ENCODE measurements at regions not wholly inside any gene's neighbourhood (a gene's known extent, or its start where the extent isn't known, plus 50 kb on each side); places are given as distances from the start of the nearest gene placed in this dataset.

DNA sequence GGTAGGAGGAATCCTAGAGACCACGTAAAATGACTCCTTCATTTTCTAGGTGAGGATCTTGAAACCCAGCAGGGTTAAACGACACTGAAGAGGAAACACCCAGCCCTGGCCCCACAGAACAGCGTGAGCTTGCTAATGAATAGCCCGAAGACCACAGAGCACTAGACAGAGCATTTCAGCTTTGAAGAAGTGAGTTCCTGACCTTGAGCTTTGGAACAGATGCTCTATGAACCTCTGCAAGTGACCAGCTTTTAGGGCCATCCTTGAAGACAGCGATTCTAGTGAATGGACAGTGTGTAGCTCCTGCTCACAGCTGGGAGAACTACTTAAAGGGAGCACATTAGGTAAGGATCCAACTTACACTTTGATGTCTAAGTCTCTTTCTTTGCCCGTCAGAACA, 74.0 kb upstream of the FRMD1 start (continued):
- TF ChIP-seq, protein P1, sequence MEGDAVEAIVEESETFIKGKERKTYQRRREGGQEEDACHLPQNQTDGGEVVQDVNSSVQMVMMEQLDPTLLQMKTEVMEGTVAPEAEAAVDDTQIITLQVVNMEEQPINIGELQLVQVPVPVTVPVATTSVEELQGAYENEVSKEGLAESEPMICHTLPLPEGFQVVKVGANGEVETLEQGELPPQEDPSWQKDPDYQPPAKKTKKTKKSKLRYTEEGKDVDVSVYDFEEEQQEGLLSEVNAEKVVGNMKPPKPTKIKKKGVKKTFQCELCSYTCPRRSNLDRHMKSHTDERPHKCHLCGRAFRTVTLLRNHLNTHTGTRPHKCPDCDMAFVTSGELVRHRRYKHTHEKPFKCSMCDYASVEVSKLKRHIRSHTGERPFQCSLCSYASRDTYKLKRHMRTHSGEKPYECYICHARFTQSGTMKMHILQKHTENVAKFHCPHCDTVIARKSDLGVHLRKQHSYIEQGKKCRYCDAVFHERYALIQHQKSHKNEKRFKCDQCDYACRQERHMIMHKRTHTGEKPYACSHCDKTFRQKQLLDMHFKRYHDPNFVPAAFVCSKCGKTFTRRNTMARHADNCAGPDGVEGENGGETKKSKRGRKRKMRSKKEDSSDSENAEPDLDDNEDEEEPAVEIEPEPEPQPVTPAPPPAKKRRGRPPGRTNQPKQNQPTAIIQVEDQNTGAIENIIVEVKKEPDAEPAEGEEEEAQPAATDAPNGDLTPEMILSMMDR (IDR thresholded peaks at IDR 0.05 in 2 of 3, conservative IDR thresholded peaks at IDR 0.05 in 1 of 3; ENCODE audit: borderline replicate concordance in 1 of 3, insufficient read depth in 1 of 3, low read depth in 2 of 3, low read length in 2 of 3) = no peak

DNA sequence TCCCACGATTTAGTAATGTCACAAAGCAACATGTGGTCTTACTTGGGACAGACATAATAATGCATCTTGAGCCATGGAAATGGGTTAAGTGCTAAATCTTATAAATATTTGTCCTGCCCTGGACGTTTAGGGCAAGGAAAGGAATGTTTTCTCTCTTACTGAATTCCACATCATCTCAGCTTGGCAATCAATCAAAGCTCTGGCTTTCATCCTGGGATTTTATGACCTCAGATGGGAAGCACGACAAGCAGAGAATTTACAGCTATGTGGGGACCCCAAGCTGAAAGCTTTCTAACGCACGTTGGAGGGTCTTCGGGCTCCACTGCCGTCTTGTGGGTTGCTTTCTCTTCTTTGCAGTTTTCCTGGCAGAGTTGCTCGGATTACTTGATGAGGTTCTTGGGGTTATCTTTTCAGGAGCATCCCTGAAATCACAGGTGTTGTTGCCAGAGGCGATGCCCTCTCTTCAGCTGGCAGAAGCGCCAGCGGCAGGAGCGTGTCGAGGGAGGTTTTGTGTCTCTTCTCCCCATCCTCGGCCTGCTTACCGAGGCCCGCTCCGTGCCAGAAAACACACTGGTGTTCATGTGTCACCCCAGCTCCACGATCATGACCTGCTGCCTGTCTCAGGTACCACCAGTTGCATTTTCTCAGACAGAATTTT, 73.4 kb upstream of the FRMD1 start:
- no peak overlapping the region for H2AFZ ChIP-seq (ENCODE audit: low read depth, low read length, poor library complexity, severe bottlenecking)
- H3K4me3 ChIP-seq (replicated peaks in 1 of 2; ENCODE audit: low read depth in 1 of 2, low read length in 2 of 2) = no peak overlapping the region
- H3K9ac ChIP-seq (ENCODE audit: low read length) = no peak overlapping the region
- H3K36me3 ChIP-seq (ENCODE audit: control insufficient read depth in 1 of 2, insufficient read depth in 2 of 2, low read length in 2 of 2) = no peaks in the 10 kb centered on the region
- no TSS peak for BruUV-seq (replicated peaks)
- RAD21 ChIA-PET (ENCODE audit: low non-redundant PET in 1 of 2, low total read pairs in 2 of 2, uncharacterized antibody in 2 of 2, unreplicated experiment in 2 of 2) = no interaction called here
- no peak overlapping the region for H3K4me2 ChIP-seq (ENCODE audit: low read length)
- DNase-seq (ENCODE audit: low read depth, low spot score) (no peak), ATAC-seq (no peak)
- H3K9me3 ChIP-seq (ENCODE audit: control insufficient read depth in 1 of 2, insufficient read depth in 1 of 2, low read depth in 1 of 2, low read length in 2 of 2) = no peaks in the 10 kb centered on the region
- no peak overlapping the region for H3K27ac ChIP-seq (ENCODE audit: low read depth, low read length)
- H3K4me1 ChIP-seq (ENCODE audit: control insufficient read depth in 1 of 2, insufficient read depth in 2 of 2, low read length in 2 of 2) = peaks cover 5 to 21% of the 10 kb centered on the region in 2 experiments; a peak in 3 of 4 replicates
- peaks cover 24% of the 10 kb centered on the region for H3K27me3 ChIP-seq (ENCODE audit: insufficient read depth, low read length)
- intact Hi-C loops (cut with micrococcal nuclease) = no loop called here
- no peaks in the 10 kb centered on the region for H4K20me1 ChIP-seq (ENCODE audit: insufficient read depth)
- POLR2A ChIA-PET = no interaction called here
- CTCF ChIA-PET = no interaction called here
- no peaks in the 10 kb centered on the region for H3K79me2 ChIP-seq (ENCODE audit: insufficient read depth, low read length)
- TF ChIP-seq SIN3A (IDR thresholded peaks at IDR 0.05; ENCODE audit: low read depth) (no peak), TCF7L2 (IDR thresholded peaks at IDR 0.05; ENCODE audit: borderline replicate concordance, extremely low read depth, insufficient read depth, insufficient read length) (no peak), JUND (IDR thresholded peaks at IDR 0.05) (no peak), CBX3 (IDR thresholded peaks at IDR 0.05; ENCODE audit: low read depth) (no peak), ZNF274 (IDR thresholded peaks at IDR 0.05; ENCODE audit: low read depth, low read length) (no peak)
- TF ChIP-seq, protein P2, sequence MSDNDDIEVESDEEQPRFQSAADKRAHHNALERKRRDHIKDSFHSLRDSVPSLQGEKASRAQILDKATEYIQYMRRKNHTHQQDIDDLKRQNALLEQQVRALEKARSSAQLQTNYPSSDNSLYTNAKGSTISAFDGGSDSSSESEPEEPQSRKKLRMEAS (IDR thresholded peaks at IDR 0.05) = no peak
- TF ChIP-seq, protein P3, sequence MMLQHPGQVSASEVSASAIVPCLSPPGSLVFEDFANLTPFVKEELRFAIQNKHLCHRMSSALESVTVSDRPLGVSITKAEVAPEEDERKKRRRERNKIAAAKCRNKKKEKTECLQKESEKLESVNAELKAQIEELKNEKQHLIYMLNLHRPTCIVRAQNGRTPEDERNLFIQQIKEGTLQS (IDR thresholded peaks at IDR 0.05) = no peak
- no peaks in the 10 kb centered on the region for H3K9me2 ChIP-seq (ENCODE audit: insufficient read depth)
